Gastrocnemius medialis (tissue), 4 donors: ENCODE measurements at regions not wholly inside any gene's neighbourhood (a gene's known extent, or its start where the extent isn't known, plus 50 kb on each side); places are given as distances from the start of the nearest gene placed in this dataset.

ENCODE experiments used
- CTCF ChIP-seq, 5 experiments: fragments of 450-650 bp in 3 of 5; fragments of 200-600 bp in 2 of 5; sonication (generic) in 2 of 5; IDR thresholded peaks in 4 of 5; conservative IDR thresholded peaks in 1 of 5; 1 replicate in 4 of 5; 2 replicates in 1 of 5; pipeline ENCODE4 v1.5.1; 2016 to 2019; ENCODE audit warnings: antibody characterized with exemption in 5 of 5, mild to moderate bottlenecking in 3 of 5, moderate library complexity in 3 of 5
- POLR2A ChIP-seq, 2 donors: fragments of 450-650 bp; IDR thresholded peaks; one replicate each; pipeline ENCODE4 v1.6.1; 2017; ENCODE audit warnings: antibody characterized with exemption in 2 of 2, mild to moderate bottlenecking in 2 of 2, moderate library complexity in 2 of 2

DNA sequence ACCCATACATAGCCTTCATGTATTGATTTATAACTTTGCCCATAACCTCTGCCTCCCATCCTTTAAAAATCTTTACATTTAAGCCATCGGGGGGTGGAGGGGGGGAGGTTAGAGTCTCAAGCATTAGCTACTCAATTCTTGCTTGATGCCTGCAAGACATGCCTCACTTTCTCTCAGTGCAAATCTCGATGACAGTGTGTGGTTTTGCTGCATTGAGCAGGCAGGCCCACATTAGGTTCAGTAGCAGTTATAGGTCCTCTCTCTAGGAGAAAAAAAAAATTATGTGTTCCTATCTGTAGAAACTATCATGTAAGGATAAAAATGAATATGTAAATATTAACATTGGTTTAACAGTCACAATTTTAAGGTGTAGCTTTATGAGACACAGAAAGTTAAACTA is 314.0 kb upstream of the ANO3 start:
- TF ChIP-seq POLR2A (IDR thresholded peaks at IDR 0.05) (no peak), CTCF (IDR thresholded peaks at IDR 0.05 in 4 of 5, conservative IDR thresholded peaks at IDR 0.05 in 1 of 5) (no peak)
